Activated CD4-positive, alpha-beta T cell treated with anti-CD3 and anti-CD28 coated beads for 36 hours (primary cell): ENCODE measurements at regions not wholly inside any gene's neighbourhood (a gene's known extent, or its start where the extent isn't known, plus 50 kb on each side); places are given as distances from the start of the nearest gene placed in this dataset.

ENCODE experiments used
- ATAC-seq: fragments of 200-7000 bp; cut with Tn5 transposase; one replicate; pipeline ENCODE4 v1.10.0; 2021; ENCODE audit warnings: mild to moderate bottlenecking, moderate library complexity
- CTCF ChIA-PET: fragments of 350-600 bp; sonication (Branson Sonifier 250); formaldehyde crosslinking; loops from one replicate; lab custom pipeline; 2021; ENCODE audit warnings: antibody characterized with exemption; lab: Charles Lee
- POLR2A ChIA-PET: fragments of 350-600 bp; sonication (Branson Sonifier 250); formaldehyde crosslinking; loops from one replicate; lab custom pipeline; 2021; ENCODE audit warnings: antibody characterized with exemption, inconsistent platforms; lab: Charles Lee
- DNase-seq: peaks from one replicate; pipeline ENCODE4 v3.0.0-alpha.2; 2020
- H3K27ac Mint-ChIP-seq: one replicate; pipeline ENCODE4 v1.8.0; 2021; ENCODE audit warnings: mixed read lengths
- H3K27me3 Mint-ChIP-seq: one replicate; pipeline ENCODE4 v1.8.0; 2021; ENCODE audit warnings: mixed read lengths
- H3K36me3 Mint-ChIP-seq: one replicate; pipeline ENCODE4 v1.8.0; 2021; ENCODE audit warnings: low read depth, mixed read lengths
- H3K4me1 Mint-ChIP-seq: one replicate; pipeline ENCODE4 v1.8.0; 2021; ENCODE audit warnings: mixed read lengths
- H3K4me3 Mint-ChIP-seq: one replicate; pipeline ENCODE4 v1.8.0; 2021; ENCODE audit warnings: mild to moderate bottlenecking, moderate library complexity, mixed read lengths
- H3K9me3 Mint-ChIP-seq: one replicate; pipeline ENCODE4 v1.8.0; 2021; ENCODE audit warnings: low read depth, mixed read lengths
- intact Hi-C, 2 experiments: fragments of 100-400 bp; cut with DNase I in 1 of 2; cut with micrococcal nuclease in 1 of 2; formaldehyde crosslinking; loops; one replicate each; pipeline versions ENCODE4 v1.14.2 to v1.15.1; 2022 to 2024; cut with DNase I, micrococcal nuclease

GRCh38 chr4:157550028-157550427 lies 329.5 kb downstream of the GRIA2 start:
- H3K4me1 Mint-ChIP-seq: no peaks in the 10 kb centered on the region
- peaks cover 3% of the 10 kb centered on the region for H3K9me3 Mint-ChIP-seq
- no peaks in the 10 kb centered on the region for H3K36me3 Mint-ChIP-seq
- ChIA-PET POLR2A (no interaction called here), CTCF (no interaction called here)
- ATAC-seq (no peak), DNase-seq (no peak)
- H3K27me3 Mint-ChIP-seq: no peaks in the 10 kb centered on the region
- H3K4me3 Mint-ChIP-seq: no peak overlapping the region
- no peak overlapping the region for H3K27ac Mint-ChIP-seq
- intact Hi-C loops: no loop called here

- CTCF ChIA-PET: no interaction called here
- Mint-ChIP-seq H3K36me3 (no peaks in the 10 kb centered on the region), H3K4me3 (no peak overlapping the region), H3K27me3 (no peaks in the 10 kb centered on the region), H3K9me3 (peaks cover 22% of the 10 kb centered on the region), H3K27ac (no peak overlapping the region), H3K4me1 (no peaks in the 10 kb centered on the region)
- DNase-seq (no peak), ATAC-seq (no peak)
- intact Hi-C loops: no loop called here
- POLR2A ChIA-PET: no interaction called here
These were observed 307.4 kb downstream of the GRIA2 start for GRCh38 chr4:157527954-157528353.

- H3K9me3 Mint-ChIP-seq: peaks cover 11% of the 10 kb centered on the region
- H3K27ac Mint-ChIP-seq: no peak overlapping the region
- H3K27me3 Mint-ChIP-seq: no peaks in the 10 kb centered on the region
- DNase-seq (no peak), ATAC-seq (no peak)
- no peak overlapping the region for H3K4me3 Mint-ChIP-seq
- H3K36me3 Mint-ChIP-seq: no peaks in the 10 kb centered on the region
- intact Hi-C loops: no loop called here
- ChIA-PET CTCF (no interaction called here), POLR2A (no interaction called here)
- H3K4me1 Mint-ChIP-seq: no peaks in the 10 kb centered on the region
These were observed 301.4 kb downstream of the GRIA2 start for GRCh38 chr4:157521906-157522305.

GRCh38 chr4:157514711-157515110 lies 294.2 kb downstream of the GRIA2 start:
- ChIA-PET POLR2A (no interaction called here), CTCF (no interaction called here)
- H3K4me1 Mint-ChIP-seq: no peaks in the 10 kb centered on the region
- no peaks in the 10 kb centered on the region for H3K9me3 Mint-ChIP-seq
- H3K27me3 Mint-ChIP-seq: no peaks in the 10 kb centered on the region
- H3K36me3 Mint-ChIP-seq: no peaks in the 10 kb centered on the region
- intact Hi-C loops: no loop called here
- DNase-seq: no peak
- ATAC-seq: no peak
- no peak overlapping the region for H3K27ac Mint-ChIP-seq
- no peak overlapping the region for H3K4me3 Mint-ChIP-seq

- intact Hi-C loops: no loop called here
- no peak for DNase-seq
- H3K4me3 Mint-ChIP-seq: no peak overlapping the region
- no peaks in the 10 kb centered on the region for H3K27me3 Mint-ChIP-seq
- H3K4me1 Mint-ChIP-seq: no peaks in the 10 kb centered on the region
- CTCF ChIA-PET: no interaction called here
- H3K36me3 Mint-ChIP-seq: no peaks in the 10 kb centered on the region
- POLR2A ChIA-PET: no interaction called here
- H3K9me3 Mint-ChIP-seq: peaks cover 1% of the 10 kb centered on the region
- ATAC-seq: no peak
- H3K27ac Mint-ChIP-seq: no peak overlapping the region
These were observed 288.8 kb downstream of the GRIA2 start for GRCh38 chr4:157509341-157509740.

GRCh38 chr4:157502656-157503055 lies 282.1 kb downstream of the GRIA2 start:
- H3K4me3 Mint-ChIP-seq: no peak overlapping the region
- no peak for ATAC-seq
- H3K4me1 Mint-ChIP-seq: no peaks in the 10 kb centered on the region
- H3K36me3 Mint-ChIP-seq: no peaks in the 10 kb centered on the region
- no peak for DNase-seq
- intact Hi-C loops: no loop called here
- ChIA-PET CTCF (interaction anchor here (0.7 kb wide), 1 partner anchor 479 kb away, joined by 3 read pairs; no protein-coding TSS in a partner anchor), POLR2A (no interaction called here)
- no peaks in the 10 kb centered on the region for H3K27me3 Mint-ChIP-seq
- H3K9me3 Mint-ChIP-seq: peaks cover 6% of the 10 kb centered on the region
- H3K27ac Mint-ChIP-seq: no peak overlapping the region

GRCh38 chr4:157459785-157460184 lies 239.3 kb downstream of the GRIA2 start:
- intact Hi-C loops: no loop called here
- CTCF ChIA-PET: no interaction called here
- Mint-ChIP-seq H3K9me3 (peaks cover 11% of the 10 kb centered on the region), H3K27me3 (no peaks in the 10 kb centered on the region), H3K4me1 (no peaks in the 10 kb centered on the region), H3K36me3 (no peaks in the 10 kb centered on the region), H3K4me3 (no peak overlapping the region), H3K27ac (no peak overlapping the region)
- no peak for ATAC-seq
- POLR2A ChIA-PET: interaction anchor here (0.6 kb wide), 1 partner anchor 60 kb away, joined by 4 read pairs; no protein-coding TSS in a partner anchor
- DNase-seq: no peak

GRCh38 chr4:157447195-157447594 lies 226.7 kb downstream of the GRIA2 start:
- Mint-ChIP-seq H3K9me3 (peaks cover 2% of the 10 kb centered on the region), H3K4me1 (no peaks in the 10 kb centered on the region), H3K4me3 (no peak overlapping the region), H3K27ac (no peak overlapping the region), H3K27me3 (no peaks in the 10 kb centered on the region), H3K36me3 (no peaks in the 10 kb centered on the region)
- DNase-seq (no peak), ATAC-seq (no peak)
- ChIA-PET CTCF (no interaction called here), POLR2A (no interaction called here)
- intact Hi-C loops: no loop called here

- H3K36me3 Mint-ChIP-seq: no peaks in the 10 kb centered on the region
- no peaks in the 10 kb centered on the region for H3K4me1 Mint-ChIP-seq
- H3K4me3 Mint-ChIP-seq: no peak overlapping the region
- H3K27ac Mint-ChIP-seq: no peak overlapping the region
- POLR2A ChIA-PET: no interaction called here
- peaks cover 2% of the 10 kb centered on the region for H3K9me3 Mint-ChIP-seq
- H3K27me3 Mint-ChIP-seq: no peaks in the 10 kb centered on the region
- ATAC-seq (no peak), DNase-seq (no peak)
- intact Hi-C loops: no loop called here
- CTCF ChIA-PET: interaction anchor here (0.6 kb wide), 1 partner anchor 420 kb away, joined by 3 read pairs; no protein-coding TSS in a partner anchor
These were observed 223.5 kb downstream of the GRIA2 start for GRCh38 chr4:157444014-157444413.

GRCh38 chr4:157443537-157443936 lies 223.0 kb downstream of the GRIA2 start:
- H3K4me3 Mint-ChIP-seq: no peak overlapping the region
- POLR2A ChIA-PET: no interaction called here
- intact Hi-C loops: no loop called here
- no peaks in the 10 kb centered on the region for H3K36me3 Mint-ChIP-seq
- CTCF ChIA-PET: interaction anchor here (0.6 kb wide), 1 partner anchor 420 kb away, joined by 3 read pairs; no protein-coding TSS in a partner anchor
- ATAC-seq (no peak), DNase-seq (no peak)
- no peaks in the 10 kb centered on the region for H3K27me3 Mint-ChIP-seq
- no peak overlapping the region for H3K27ac Mint-ChIP-seq
- H3K4me1 Mint-ChIP-seq: no peaks in the 10 kb centered on the region
- H3K9me3 Mint-ChIP-seq: peaks cover 2% of the 10 kb centered on the region

GRCh38 chr4:157425897-157426296 lies 205.4 kb downstream of the GRIA2 start:
- ATAC-seq (no peak), DNase-seq (no peak)
- Mint-ChIP-seq H3K27me3 (no peaks in the 10 kb centered on the region), H3K4me1 (no peaks in the 10 kb centered on the region), H3K27ac (no peak overlapping the region), H3K9me3 (peaks cover 9% of the 10 kb centered on the region), H3K4me3 (no peak overlapping the region), H3K36me3 (no peaks in the 10 kb centered on the region)
- CTCF ChIA-PET: no interaction called here
- POLR2A ChIA-PET: no interaction called here
- intact Hi-C loops: no loop called here

GRCh38 chr4:157423526-157424020 lies 203.0 kb downstream of the GRIA2 start:
- Mint-ChIP-seq H3K4me3 (no peak overlapping the region), H3K4me1 (no peaks in the 10 kb centered on the region), H3K27ac (no peak overlapping the region), H3K27me3 (no peaks in the 10 kb centered on the region), H3K9me3 (peaks cover 9% of the 10 kb centered on the region), H3K36me3 (no peaks in the 10 kb centered on the region)
- ATAC-seq (no peak), DNase-seq (no peak)
- intact Hi-C loops: no loop called here
- POLR2A ChIA-PET: no interaction called here
- CTCF ChIA-PET: no interaction called here
